ENCODE measurements at regions not wholly inside any gene's neighbourhood (a gene's known extent, or its start where the extent isn't known, plus 50 kb on each side); places are given as distances from the start of the nearest gene placed in this dataset.

DNA sequence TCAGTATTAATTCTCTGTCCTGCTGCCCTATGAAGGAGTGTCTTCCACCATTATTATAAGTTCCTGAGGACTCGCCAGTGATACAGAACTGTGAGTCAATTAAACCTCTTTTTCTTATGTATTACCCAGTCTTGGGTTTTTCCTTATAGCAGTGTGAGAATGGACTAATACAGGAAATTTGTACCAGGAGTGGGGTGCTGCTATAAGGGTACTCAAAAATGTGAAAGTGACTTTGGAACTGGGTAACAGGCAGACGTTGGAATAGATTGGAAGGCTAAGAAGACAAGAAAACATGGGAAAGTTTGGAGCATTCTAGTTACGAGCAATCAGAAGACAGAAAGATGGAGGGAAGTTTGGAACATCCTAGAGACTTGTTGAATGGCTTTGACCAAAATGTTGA is 616.7 kb upstream of the EPHA7 start:
- no peaks in the 10 kb centered on the region for H3K9me2 ChIP-seq (replicated peaks; ENCODE audit: insufficient read depth)
- H3K4me3 ChIP-seq = no peak overlapping the region
- 92% methylated on average over 3 of the region's 3 CpGs for whole genome bisulfite sequencing (ENCODE audit: low lambda C conversion rate, missing lambda C conversion rate)
- no peaks in the 10 kb centered on the region for H3K36me3 ChIP-seq (replicated peaks; ENCODE audit: insufficient read depth, low read depth)
- no peak for DNase-seq (ENCODE audit: low spot score)
- no peaks in the 10 kb centered on the region for H3K4me1 ChIP-seq (ENCODE audit: insufficient read depth)
- H4K20me1 ChIP-seq (ENCODE audit: insufficient read depth, poor library complexity, severe bottlenecking) = no peaks in the 10 kb centered on the region
- no peaks in the 10 kb centered on the region for H3K9me3 ChIP-seq (ENCODE audit: low read depth)
- H3K4me2 ChIP-seq = no peak overlapping the region
- no peak overlapping the region for H2AFZ ChIP-seq
- H3K27me3 ChIP-seq = no peaks in the 10 kb centered on the region
- no peak overlapping the region for H3K27ac ChIP-seq
- TF ChIP-seq EZH2 (IDR thresholded peaks at IDR 0.05; ENCODE audit: borderline replicate concordance) (no peak), EZH2phosphoT487 (IDR thresholded peaks at IDR 0.05; ENCODE audit: low read depth, severe bottlenecking, unreplicated experiment) (no peak), CTCF (IDR thresholded peaks at IDR 0.05; ENCODE audit: poor library complexity) (no peak)
- no peaks in the 10 kb centered on the region for H3K79me2 ChIP-seq

GRCh38 chr6:94027374-94027773 is 608.0 kb upstream of the EPHA7 start:
- Histone ChIP-seq H3K27me3 (no peaks in the 10 kb centered on the region), H3K79me2 (no peaks in the 10 kb centered on the region), H4K20me1 (ENCODE audit: insufficient read depth, poor library complexity, severe bottlenecking) (no peaks in the 10 kb centered on the region), H3K9me3 (ENCODE audit: low read depth) (no peaks in the 10 kb centered on the region), H3K9me2 (replicated peaks; ENCODE audit: insufficient read depth) (no peaks in the 10 kb centered on the region), H2AFZ (no peak overlapping the region), H3K4me2 (no peak overlapping the region), H3K27ac (no peak overlapping the region), H3K4me3 (no peak overlapping the region), H3K36me3 (replicated peaks; ENCODE audit: insufficient read depth, low read depth) (no peaks in the 10 kb centered on the region), H3K4me1 (ENCODE audit: insufficient read depth) (no peaks in the 10 kb centered on the region)
- TF ChIP-seq EZH2 (IDR thresholded peaks at IDR 0.05; ENCODE audit: borderline replicate concordance) (no peak), EZH2phosphoT487 (IDR thresholded peaks at IDR 0.05; ENCODE audit: low read depth, severe bottlenecking, unreplicated experiment) (no peak), CTCF (IDR thresholded peaks at IDR 0.05; ENCODE audit: poor library complexity) (no peak)
- 96% methylated on average over 1 of the region's 1 CpG for WGBS (ENCODE audit: low lambda C conversion rate, missing lambda C conversion rate)
- DNase-seq (ENCODE audit: low spot score) = no peak

GRCh38 chr6:94026575-94026974 is 607.2 kb upstream of the EPHA7 start:
- TF ChIP-seq EZH2 (IDR thresholded peaks at IDR 0.05; ENCODE audit: borderline replicate concordance) (no peak), EZH2phosphoT487 (IDR thresholded peaks at IDR 0.05; ENCODE audit: low read depth, severe bottlenecking, unreplicated experiment) (no peak), CTCF (IDR thresholded peaks at IDR 0.05; ENCODE audit: poor library complexity) (no peak)
- Histone ChIP-seq H3K27me3 (no peaks in the 10 kb centered on the region), H4K20me1 (ENCODE audit: insufficient read depth, poor library complexity, severe bottlenecking) (no peaks in the 10 kb centered on the region), H3K9me3 (ENCODE audit: low read depth) (no peaks in the 10 kb centered on the region), H3K4me3 (no peak overlapping the region), H3K79me2 (no peaks in the 10 kb centered on the region), H3K9me2 (replicated peaks; ENCODE audit: insufficient read depth) (no peaks in the 10 kb centered on the region), H3K4me1 (ENCODE audit: insufficient read depth) (no peaks in the 10 kb centered on the region), H2AFZ (no peak overlapping the region), H3K36me3 (replicated peaks; ENCODE audit: insufficient read depth, low read depth) (no peaks in the 10 kb centered on the region), H3K4me2 (no peak overlapping the region), H3K27ac (no peak overlapping the region)
- 83% methylated on average over 8 of the region's 8 CpGs for WGBS (ENCODE audit: low lambda C conversion rate, missing lambda C conversion rate)
- DNase-seq (ENCODE audit: low spot score) = no peak

DNA sequence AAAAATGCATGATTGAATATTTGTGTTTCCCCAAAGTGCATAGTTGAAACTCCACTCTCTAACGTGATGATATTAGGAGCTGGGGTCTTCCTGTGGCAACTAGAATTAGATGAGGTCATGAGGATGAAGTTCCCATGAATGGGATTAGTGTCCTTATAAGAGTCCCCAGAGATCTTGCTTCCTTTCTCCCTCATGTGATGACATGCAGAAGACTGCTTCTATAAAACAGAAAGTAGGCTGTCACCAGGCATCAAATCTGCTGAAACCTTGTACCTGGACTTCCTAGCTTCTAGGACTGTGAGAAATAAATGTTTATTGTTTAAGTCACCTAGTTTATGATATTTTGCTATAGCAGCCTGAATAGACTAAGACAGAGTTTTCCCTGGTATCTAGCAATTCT is 586.5 kb upstream of the EPHA7 start:
- Histone ChIP-seq H3K4me2 (no peak overlapping the region), H3K36me3 (replicated peaks; ENCODE audit: insufficient read depth, low read depth) (no peaks in the 10 kb centered on the region), H3K4me3 (no peak overlapping the region), H3K9me3 (ENCODE audit: low read depth) (no peaks in the 10 kb centered on the region), H3K4me1 (ENCODE audit: insufficient read depth) (no peaks in the 10 kb centered on the region), H3K9me2 (replicated peaks; ENCODE audit: insufficient read depth) (no peaks in the 10 kb centered on the region), H3K27me3 (no peaks in the 10 kb centered on the region), H4K20me1 (ENCODE audit: insufficient read depth, poor library complexity, severe bottlenecking) (no peaks in the 10 kb centered on the region), H3K27ac (no peak overlapping the region), H2AFZ (no peak overlapping the region), H3K79me2 (no peaks in the 10 kb centered on the region)
- no peak for DNase-seq (ENCODE audit: low spot score)
- no peak for TF ChIP-seq EZH2 (IDR thresholded peaks at IDR 0.05; ENCODE audit: borderline replicate concordance)
- TF ChIP-seq CTCF (IDR thresholded peaks at IDR 0.05; ENCODE audit: poor library complexity) = no peak
- no peak for TF ChIP-seq EZH2phosphoT487 (IDR thresholded peaks at IDR 0.05; ENCODE audit: low read depth, severe bottlenecking, unreplicated experiment)
- WGBS (ENCODE audit: low lambda C conversion rate, missing lambda C conversion rate) = 58% methylated on average over 1 of the region's 1 CpG
